Stimulated activated effector memory CD8-positive, alpha-beta T cell treated with anti-CD3 and anti-CD28 coated beads, Interleukin-12 subunit alpha, Interleukin-12 subunit beta, amount 100 ng/mL, for 72 hours (primary cell): ENCODE measurements at regions not wholly inside any gene's neighbourhood (a gene's known extent, or its start where the extent isn't known, plus 50 kb on each side); places are given as distances from the start of the nearest gene placed in this dataset.

Source experiments
- ATAC-seq: fragments of 150-1000 bp; cut with Tn5 transposase; 2 replicates; pipeline ENCODE4 v1.10.0; 2021
- DNase-seq, 2 donors: peaks; one replicate each; pipeline ENCODE4 v3.0.0; 2021 to 2022; ENCODE audit warnings: low spot score in 2 of 2
- H3K27ac Mint-ChIP-seq: one replicate; pipeline ENCODE4 v1.8.0; 2022; ENCODE audit warnings: mild to moderate bottlenecking, mixed read lengths
- H3K36me3 Mint-ChIP-seq: one replicate; pipeline ENCODE4 v1.8.0; 2022; ENCODE audit warnings: mild to moderate bottlenecking, mixed read lengths
- H3K4me1 Mint-ChIP-seq: one replicate; pipeline ENCODE4 v1.8.0; 2022; ENCODE audit warnings: mixed read lengths
- H3K4me3 Mint-ChIP-seq: one replicate; pipeline ENCODE4 v1.8.0; 2022; ENCODE audit warnings: mild to moderate bottlenecking, mixed read lengths
- H3K9me3 Mint-ChIP-seq: one replicate; pipeline ENCODE4 v1.8.0; 2022; ENCODE audit warnings: mixed read lengths

GRCh38 chr11:37560346-37560745 lies 962.3 kb upstream of the RAG2 start:
- Mint-ChIP-seq H3K9me3 (peaks cover 13% of the 10 kb centered on the region), H3K27ac (no peak overlapping the region), H3K4me3 (no peak overlapping the region), H3K36me3 (no peaks in the 10 kb centered on the region), H3K4me1 (no peaks in the 10 kb centered on the region)
- DNase-seq (no peak), ATAC-seq (no peak)

GRCh38 chr11:37558619-37559210 lies 960.7 kb upstream of the RAG2 start:
- no peak for ATAC-seq
- Mint-ChIP-seq H3K4me1 (no peaks in the 10 kb centered on the region), H3K27ac (no peak overlapping the region), H3K9me3 (peaks cover 8% of the 10 kb centered on the region), H3K36me3 (no peaks in the 10 kb centered on the region), H3K4me3 (no peak overlapping the region)
- DNase-seq = no peak

GRCh38 chr11:37557990-37558389 lies 960.0 kb upstream of the RAG2 start:
- H3K36me3 Mint-ChIP-seq = no peaks in the 10 kb centered on the region
- no peaks in the 10 kb centered on the region for H3K4me1 Mint-ChIP-seq
- ATAC-seq = no peak
- H3K4me3 Mint-ChIP-seq = no peak overlapping the region
- peaks cover 11% of the 10 kb centered on the region for H3K9me3 Mint-ChIP-seq
- DNase-seq = no peak
- no peak overlapping the region for H3K27ac Mint-ChIP-seq

GRCh38 chr11:37552284-37552683 lies 954.2 kb upstream of the RAG2 start:
- Mint-ChIP-seq H3K36me3 (no peaks in the 10 kb centered on the region), H3K4me3 (no peak overlapping the region), H3K27ac (no peak overlapping the region), H3K4me1 (no peaks in the 10 kb centered on the region), H3K9me3 (peaks cover 6% of the 10 kb centered on the region)
- ATAC-seq (no peak), DNase-seq (no peak)

- ATAC-seq (no peak), DNase-seq (no peak)
- Mint-ChIP-seq H3K4me3 (no peak overlapping the region), H3K9me3 (peaks cover 16% of the 10 kb centered on the region), H3K27ac (no peak overlapping the region), H3K36me3 (no peaks in the 10 kb centered on the region), H3K4me1 (no peaks in the 10 kb centered on the region)
Measured at GRCh38 chr11:37544491-37544890, 946.5 kb upstream of the RAG2 start.

- Mint-ChIP-seq H3K4me1 (no peaks in the 10 kb centered on the region), H3K27ac (no peak overlapping the region), H3K4me3 (no peak overlapping the region), H3K9me3 (peaks cover 6% of the 10 kb centered on the region), H3K36me3 (no peaks in the 10 kb centered on the region)
- ATAC-seq (no peak), DNase-seq (no peak)
Measured at GRCh38 chr11:37533830-37534229, 935.8 kb upstream of the RAG2 start.

GRCh38 chr11:37533087-37533486 lies 935.1 kb upstream of the RAG2 start:
- DNase-seq (no peak), ATAC-seq (no peak)
- Mint-ChIP-seq H3K27ac (no peak overlapping the region), H3K36me3 (no peaks in the 10 kb centered on the region), H3K4me3 (no peak overlapping the region), H3K9me3 (peaks cover 6% of the 10 kb centered on the region), H3K4me1 (no peaks in the 10 kb centered on the region)

GRCh38 chr11:37532271-37532670 lies 934.2 kb upstream of the RAG2 start:
- Mint-ChIP-seq H3K27ac (no peak overlapping the region), H3K4me3 (no peak overlapping the region), H3K9me3 (peaks cover 11% of the 10 kb centered on the region), H3K36me3 (no peaks in the 10 kb centered on the region), H3K4me1 (no peaks in the 10 kb centered on the region)
- ATAC-seq (no peak), DNase-seq (no peak)

- ATAC-seq = no peak
- H3K36me3 Mint-ChIP-seq = no peaks in the 10 kb centered on the region
- H3K4me3 Mint-ChIP-seq = no peak overlapping the region
- H3K27ac Mint-ChIP-seq = no peak overlapping the region
- no peaks in the 10 kb centered on the region for H3K4me1 Mint-ChIP-seq
- no peak for DNase-seq
- H3K9me3 Mint-ChIP-seq = peaks cover 14% of the 10 kb centered on the region
Measured at GRCh38 chr11:37527545-37527944, 929.5 kb upstream of the RAG2 start.

GRCh38 chr11:37525336-37525735 lies 927.3 kb upstream of the RAG2 start:
- no peak overlapping the region for H3K27ac Mint-ChIP-seq
- no peak for ATAC-seq
- no peaks in the 10 kb centered on the region for H3K4me1 Mint-ChIP-seq
- no peaks in the 10 kb centered on the region for H3K36me3 Mint-ChIP-seq
- no peak for DNase-seq
- H3K4me3 Mint-ChIP-seq = no peak overlapping the region
- peaks cover 21% of the 10 kb centered on the region for H3K9me3 Mint-ChIP-seq

GRCh38 chr11:37519781-37520180 lies 921.7 kb upstream of the RAG2 start:
- ATAC-seq = no peak
- no peak overlapping the region for H3K4me3 Mint-ChIP-seq

GRCh38 chr11:37512156-37512780 lies 914.2 kb upstream of the RAG2 start:
- no peak for DNase-seq
- no peak for ATAC-seq
- Mint-ChIP-seq H3K27ac (no peak overlapping the region), H3K36me3 (no peaks in the 10 kb centered on the region), H3K4me1 (no peaks in the 10 kb centered on the region), H3K9me3 (peaks cover 22% of the 10 kb centered on the region), H3K4me3 (no peak overlapping the region)

More at GRCh38 chr11:37519781-37520180, 921.7 kb upstream of the RAG2 start:
- no peaks in the 10 kb centered on the region for H3K4me1 Mint-ChIP-seq
- peaks cover 19% of the 10 kb centered on the region for H3K9me3 Mint-ChIP-seq
- no peak for DNase-seq
- H3K27ac Mint-ChIP-seq = no peak overlapping the region
- H3K36me3 Mint-ChIP-seq = no peaks in the 10 kb centered on the region

- Mint-ChIP-seq H3K27ac (no peak overlapping the region), H3K4me3 (no peak overlapping the region), H3K36me3 (no peaks in the 10 kb centered on the region), H3K9me3 (peaks cover 24% of the 10 kb centered on the region), H3K4me1 (no peaks in the 10 kb centered on the region)
- DNase-seq = no peak
- ATAC-seq = no peak
Measured at GRCh38 chr11:37511425-37511933, 913.4 kb upstream of the RAG2 start.

GRCh38 chr11:37509506-37509905 lies 911.5 kb upstream of the RAG2 start:
- Mint-ChIP-seq H3K9me3 (peaks cover 21% of the 10 kb centered on the region), H3K4me3 (no peak overlapping the region), H3K27ac (no peak overlapping the region), H3K4me1 (no peaks in the 10 kb centered on the region), H3K36me3 (no peaks in the 10 kb centered on the region)
- ATAC-seq (no peak), DNase-seq (no peak)

GRCh38 chr11:37506531-37506930 lies 908.5 kb upstream of the RAG2 start:
- no peak overlapping the region for H3K27ac Mint-ChIP-seq
- no peak for ATAC-seq
- no peak overlapping the region for H3K4me3 Mint-ChIP-seq

GRCh38 chr11:37505406-37505805 lies 907.4 kb upstream of the RAG2 start:
- H3K4me3 Mint-ChIP-seq = no peak overlapping the region
- ATAC-seq = no peak
- H3K36me3 Mint-ChIP-seq = no peaks in the 10 kb centered on the region

More at GRCh38 chr11:37506531-37506930, 908.5 kb upstream of the RAG2 start:
- Mint-ChIP-seq H3K4me1 (no peaks in the 10 kb centered on the region), H3K9me3 (peaks cover 15% of the 10 kb centered on the region), H3K36me3 (no peaks in the 10 kb centered on the region)
- DNase-seq = no peak

More at GRCh38 chr11:37505406-37505805, 907.4 kb upstream of the RAG2 start:
- H3K27ac Mint-ChIP-seq = no peak overlapping the region
- DNase-seq = no peak
- no peaks in the 10 kb centered on the region for H3K4me1 Mint-ChIP-seq
- peaks cover 15% of the 10 kb centered on the region for H3K9me3 Mint-ChIP-seq
